ENCODE measurements at regions not wholly inside any gene's neighbourhood (a gene's known extent, or its start where the extent isn't known, plus 50 kb on each side); places are given as distances from the start of the nearest gene placed in this dataset.

DNA sequence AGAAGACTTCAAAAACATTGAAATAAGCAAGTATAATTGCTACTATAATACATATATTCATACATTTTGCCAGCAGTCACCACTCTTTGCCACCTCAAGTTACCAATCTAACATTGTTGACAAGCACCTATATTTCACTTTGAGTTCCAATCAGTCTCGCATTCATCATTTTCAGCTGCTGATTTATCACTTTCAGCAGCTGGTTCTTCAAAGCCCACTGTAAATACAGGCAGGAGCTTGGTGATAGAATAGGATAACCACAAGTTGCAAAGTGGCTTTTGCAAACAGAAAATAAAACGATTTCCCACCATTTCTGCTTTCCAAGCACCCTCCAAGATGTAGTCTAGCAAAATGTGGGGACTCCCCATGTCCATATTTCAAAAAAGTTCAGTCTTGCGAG, 114.2 kb upstream of the ITGA1 start:
- DNase-seq (ENCODE audit: low read depth, low spot score): no peak

DNA sequence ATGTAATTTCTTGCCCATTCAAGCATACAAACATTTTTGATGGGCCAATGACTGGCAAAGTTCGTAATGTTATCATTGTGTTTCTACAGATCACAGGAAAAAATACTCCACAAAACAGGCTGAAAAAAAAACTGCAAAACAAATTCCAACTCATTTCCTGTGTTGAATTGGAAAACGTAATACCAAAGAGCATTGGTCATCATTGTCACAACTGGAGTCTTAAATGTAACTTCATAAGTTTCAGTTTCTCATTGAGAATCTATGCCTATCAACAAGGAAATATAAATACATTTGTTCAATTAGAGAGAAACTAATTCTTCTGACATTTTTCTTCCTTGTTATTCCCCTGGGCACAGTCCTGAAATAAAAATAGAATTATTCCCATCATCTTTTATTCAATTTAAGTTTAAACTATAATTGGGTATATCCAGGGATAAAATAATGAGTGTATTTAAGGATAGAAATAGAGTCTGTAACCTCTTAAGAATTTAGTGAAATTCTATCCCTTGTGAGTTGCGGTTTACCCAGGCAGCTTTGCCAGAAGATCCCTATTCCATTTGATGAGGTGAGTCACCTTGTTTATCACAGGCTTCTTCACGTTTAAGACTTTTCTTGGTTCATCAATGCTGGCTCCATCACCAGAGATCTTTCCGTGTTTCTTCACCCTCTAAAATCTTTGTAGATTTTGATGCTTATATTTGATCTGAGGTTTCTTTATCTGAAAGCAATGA, 112.7 kb upstream of the ITGA1 start:
- no peak for DNase-seq (ENCODE audit: low read depth, low spot score)

DNA sequence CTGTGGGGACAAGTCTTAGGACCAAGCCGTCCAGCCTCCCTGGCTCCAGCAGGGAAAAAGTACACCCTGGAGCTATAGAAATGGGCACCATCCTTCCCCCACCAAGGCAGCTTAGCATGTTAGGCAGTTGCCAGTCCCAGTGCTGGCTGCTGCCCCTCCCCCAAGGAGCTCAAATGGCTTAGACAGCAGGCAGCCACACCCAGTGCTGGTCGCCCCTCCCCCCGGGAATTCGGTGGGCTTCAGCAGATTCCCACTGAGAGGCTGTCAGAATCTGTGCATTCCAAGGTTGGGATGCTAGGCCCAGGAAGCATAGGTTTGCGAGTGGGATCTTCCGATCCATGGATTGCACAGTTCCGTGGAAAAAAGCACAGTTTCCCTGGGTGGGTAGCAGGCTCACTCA, 105.2 kb upstream of the ITGA1 start:
- DNase-seq (ENCODE audit: low read depth, low spot score): no peak

DNA sequence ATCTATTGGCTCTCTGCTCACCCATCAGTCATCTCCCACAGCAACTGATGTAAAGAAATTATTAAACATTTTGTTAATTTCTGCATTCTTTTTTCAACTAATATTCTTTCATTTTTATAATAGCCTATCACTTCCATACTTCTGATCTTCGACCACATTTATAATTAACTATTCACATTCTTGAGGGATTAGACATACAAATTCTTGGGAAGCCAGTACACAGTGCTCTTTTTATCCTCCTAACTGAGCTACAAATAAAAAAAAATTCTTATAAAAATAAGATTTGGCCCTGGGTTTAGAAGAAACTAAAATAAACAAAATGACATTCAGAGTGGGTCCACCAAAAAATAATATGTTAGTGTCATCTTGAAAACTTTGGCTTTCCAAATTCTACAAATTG, 103.7 kb upstream of the ITGA1 start:
- DNase-seq (ENCODE audit: low read depth, low spot score): no peak

DNA sequence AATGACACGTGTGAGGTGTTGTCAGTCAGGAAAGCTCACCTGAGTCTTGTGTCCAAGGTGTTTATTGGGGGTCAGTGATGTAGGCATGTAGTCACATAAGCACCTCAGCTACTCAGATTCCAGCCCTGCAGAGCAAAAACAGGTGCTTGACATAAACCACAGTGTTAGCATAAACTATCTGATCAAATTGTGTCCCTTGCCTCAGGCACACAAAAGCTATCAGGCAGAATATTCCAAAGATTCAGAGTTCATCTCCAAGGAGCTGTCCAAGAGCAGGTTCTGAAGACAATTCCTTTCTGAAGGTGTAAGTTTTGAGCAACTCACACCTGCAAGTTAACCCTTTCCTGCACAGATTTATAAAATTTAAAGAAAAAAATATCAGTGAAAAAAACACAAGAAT, 102.2 kb upstream of the ITGA1 start:
- DNase-seq (ENCODE audit: low read depth, low spot score): no peak

DNA sequence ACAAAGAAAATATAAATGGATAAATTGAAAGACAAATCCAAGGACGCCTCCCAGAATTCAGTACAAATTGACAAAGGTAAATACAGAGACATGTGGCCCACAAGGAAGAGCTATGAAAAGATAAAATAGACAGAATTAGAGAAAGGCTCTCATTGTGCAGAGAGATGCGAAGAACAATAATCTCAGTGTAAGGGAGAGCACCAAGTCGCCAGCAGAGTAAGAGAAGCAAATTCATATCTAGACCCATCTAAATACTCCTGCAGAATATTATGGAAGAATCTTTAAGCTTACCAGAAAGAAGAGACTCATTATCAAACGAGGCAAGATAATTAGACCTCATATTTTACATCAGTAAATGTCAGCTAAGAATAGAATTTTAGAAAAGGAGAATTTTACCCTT, 101.7 kb upstream of the ITGA1 start:
- no peak for DNase-seq (ENCODE audit: low read depth, low spot score)

GRCh38 chr5:52690236-52690768, 97.4 kb upstream of the ITGA1 start:
- peak; percentile 38 for DNase-seq (ENCODE audit: low read depth, low spot score)

DNA sequence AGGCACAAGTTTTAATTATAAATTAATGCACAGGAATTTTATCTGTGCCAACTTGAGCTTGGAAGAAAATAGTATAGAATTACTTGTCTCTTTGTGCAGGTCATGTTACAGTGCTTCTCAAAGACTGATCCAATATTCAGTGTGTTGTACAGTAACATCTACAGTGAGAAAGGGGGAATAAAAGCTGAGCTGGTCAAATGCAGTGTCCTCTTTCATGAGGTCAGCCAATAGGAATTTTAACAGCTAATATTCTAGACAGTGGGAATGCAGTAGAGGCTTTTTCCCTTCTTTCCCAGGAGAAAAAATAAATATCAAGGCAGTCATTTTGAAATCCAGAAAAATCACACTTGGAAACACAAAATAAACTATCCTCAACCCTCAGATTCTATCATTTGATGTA, 95.7 kb upstream of the ITGA1 start:
- DNase-seq (ENCODE audit: low read depth, low spot score): no peak

- no peak for DNase-seq (ENCODE audit: low read depth, low spot score)
Measured at GRCh38 chr5:52692606-52693005, 95.1 kb upstream of the ITGA1 start.

GRCh38 chr5:52693280-52693679, 94.4 kb upstream of the ITGA1 start:
- no peak for DNase-seq (ENCODE audit: low read depth, low spot score)

DNA sequence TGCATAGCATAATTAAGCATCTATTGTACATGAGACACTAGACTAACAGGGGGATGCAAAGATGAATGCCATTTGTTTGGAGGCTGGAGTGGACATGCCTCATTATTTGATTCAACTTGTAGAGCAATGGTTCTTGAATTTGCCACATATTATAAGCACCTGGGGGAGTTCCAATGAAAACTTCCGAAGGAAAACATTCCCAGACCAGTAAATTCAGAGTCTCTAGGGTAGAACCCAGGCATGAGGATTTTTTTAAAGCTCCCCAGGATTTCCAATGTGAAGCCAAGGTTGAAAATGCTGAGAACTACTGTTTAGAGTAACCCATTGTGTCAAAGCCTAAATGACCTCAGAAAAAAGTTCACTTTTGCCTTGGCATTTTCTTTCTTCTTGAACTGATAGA, 93.9 kb upstream of the ITGA1 start:
- no peak for DNase-seq (ENCODE audit: low read depth, low spot score)

DNA sequence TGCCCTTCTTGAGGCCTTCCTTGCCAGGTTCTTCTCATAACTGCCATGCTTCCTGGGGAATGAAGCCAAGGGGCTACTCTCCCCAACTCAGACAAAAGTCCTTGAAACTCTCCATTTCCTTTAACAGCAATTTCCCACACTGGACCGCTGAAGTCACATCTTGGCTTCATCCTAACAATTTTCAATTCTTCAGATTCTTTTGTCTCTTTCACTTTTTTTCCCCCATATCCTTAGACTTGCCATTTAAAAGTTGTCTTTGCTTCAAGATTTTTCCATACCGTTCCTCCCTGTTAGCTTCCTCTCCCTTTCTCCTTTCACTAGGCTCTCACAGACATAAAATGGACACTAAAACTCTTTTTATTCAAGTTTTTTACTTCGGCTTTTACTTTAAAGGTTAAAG, 93.1 kb upstream of the ITGA1 start:
- DNase-seq (ENCODE audit: low read depth, low spot score): no peak

- no peak for DNase-seq (ENCODE audit: low read depth, low spot score)
Measured at GRCh38 chr5:52702877-52703276, 84.8 kb upstream of the ITGA1 start.

- DNase-seq (ENCODE audit: low read depth, low spot score): no peak
Measured at GRCh38 chr5:52703321-52703720, 84.4 kb upstream of the ITGA1 start.

DNA sequence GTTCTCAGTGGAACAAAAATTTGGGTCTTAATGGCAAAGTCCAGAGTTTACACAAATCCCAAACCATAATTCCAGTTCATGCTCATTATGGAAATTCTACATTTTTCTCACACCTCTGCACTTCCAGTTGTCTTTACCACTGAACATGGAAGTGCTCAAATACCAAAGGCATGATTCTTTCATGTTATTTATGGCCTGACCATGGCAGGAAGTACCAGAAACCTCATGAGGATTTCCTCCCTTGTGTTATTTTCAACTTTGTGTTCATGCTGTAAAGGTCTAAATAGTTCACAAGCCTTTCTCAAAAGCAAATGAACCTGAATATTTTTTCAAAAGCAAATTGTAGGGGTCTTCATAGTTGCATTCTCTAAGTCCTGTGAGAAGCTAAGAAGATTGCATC, 82.0 kb upstream of the ITGA1 start:
- DNase-seq (ENCODE audit: low read depth, low spot score): no peak

- no peak for DNase-seq (ENCODE audit: low read depth, low spot score)
Measured at GRCh38 chr5:52706775-52707174, 80.9 kb upstream of the ITGA1 start.

- no peak for DNase-seq (ENCODE audit: low read depth, low spot score)
Measured at GRCh38 chr5:52707616-52708015, 80.1 kb upstream of the ITGA1 start.

DNA sequence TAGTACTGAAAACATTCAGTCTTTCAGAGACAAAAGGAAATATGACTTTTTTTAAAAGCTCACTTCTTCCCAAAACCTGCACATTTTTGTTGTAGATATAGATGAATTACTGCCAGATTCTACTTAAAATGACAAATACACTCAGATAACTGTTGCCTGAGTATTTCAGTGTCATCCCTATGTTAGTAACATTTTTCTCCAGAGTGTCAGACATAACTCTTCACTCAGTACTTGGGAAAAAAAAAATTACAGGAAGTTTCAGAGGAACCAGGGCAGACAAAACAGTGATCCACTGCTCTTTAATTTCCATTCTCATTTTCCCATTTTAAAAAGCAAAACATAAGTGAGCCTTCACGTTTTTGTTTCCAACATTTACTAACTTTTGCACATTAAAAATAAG, 79.3 kb upstream of the ITGA1 start:
- no peak for DNase-seq (ENCODE audit: low read depth, low spot score)

DNA sequence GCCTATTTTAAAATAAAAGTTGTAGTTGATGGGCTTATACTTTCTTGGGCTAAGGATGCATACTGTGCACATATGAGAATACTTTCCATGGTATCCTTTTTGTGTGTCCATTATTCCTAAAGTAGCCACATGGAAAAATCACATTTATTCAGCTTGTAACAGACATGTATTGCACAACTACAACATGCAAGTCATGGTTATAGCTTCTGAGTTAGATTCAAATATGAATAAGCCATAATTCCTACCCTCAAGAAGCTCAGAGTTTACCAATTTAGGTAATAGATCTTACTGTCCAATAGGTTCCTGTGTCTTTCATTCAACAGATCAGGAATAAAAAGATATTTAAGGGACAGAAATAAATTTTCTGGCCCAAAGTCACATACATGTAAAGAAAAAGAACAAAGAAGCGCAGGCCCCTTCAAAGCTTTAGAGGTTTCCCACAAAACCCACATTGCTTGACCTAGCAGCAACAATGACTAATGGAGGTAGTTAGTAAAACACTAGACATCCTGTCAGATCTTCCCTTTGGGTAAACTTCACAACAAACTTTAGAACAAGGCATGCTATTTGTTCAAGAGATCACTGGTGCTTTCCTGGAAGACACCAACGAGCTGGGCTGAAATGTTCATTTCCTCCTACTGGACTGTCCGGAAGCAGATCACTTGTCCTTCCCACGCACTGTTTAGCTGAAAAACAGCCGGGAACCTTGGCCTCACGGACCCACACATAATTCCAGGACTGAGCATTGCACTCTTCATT, 78.4 kb upstream of the ITGA1 start:
- DNase-seq (ENCODE audit: low read depth, low spot score): no peak

- DNase-seq (ENCODE audit: low read depth, low spot score): no peak
Measured at GRCh38 chr5:52710310-52710971, 77.3 kb upstream of the ITGA1 start.

DNA sequence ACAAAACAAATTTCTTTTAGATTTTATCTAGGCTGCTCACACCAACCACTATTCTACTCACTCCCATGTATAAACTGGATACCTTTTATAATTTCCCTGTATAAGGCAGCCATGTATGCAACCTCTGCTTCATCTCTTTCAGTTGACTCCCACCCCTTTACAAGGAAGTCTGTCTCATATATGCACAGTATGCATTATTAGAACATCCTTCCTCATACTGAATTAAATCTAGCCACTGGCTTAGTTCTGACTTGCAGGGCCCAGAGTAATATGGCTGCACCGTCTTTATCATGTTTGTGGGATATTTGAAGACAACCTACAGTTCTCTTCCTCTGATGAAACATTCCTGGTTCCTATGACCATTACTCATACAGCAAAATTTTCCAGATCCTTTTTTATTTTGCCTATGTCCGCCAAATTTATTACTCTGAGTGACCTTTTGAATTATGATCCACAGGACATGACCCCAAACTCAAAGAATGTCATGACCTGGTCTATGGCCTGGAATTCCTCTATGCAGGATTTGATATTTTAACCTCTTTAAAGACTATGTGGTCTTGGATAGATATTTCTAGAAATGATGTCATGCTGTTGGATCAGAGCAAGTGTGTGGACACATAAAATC, 76.6 kb upstream of the ITGA1 start:
- DNase-seq (ENCODE audit: low read depth, low spot score): no peak

GRCh38 chr5:52712354-52712753, 75.4 kb upstream of the ITGA1 start:
- DNase-seq (ENCODE audit: low read depth, low spot score): no peak

Measured in iPS DF 19.7 (cell line).